Mesenchymal stem cell (in vitro differentiated cells and primary cell): ENCODE measurements at regions not wholly inside any gene's neighbourhood (a gene's known extent, or its start where the extent isn't known, plus 50 kb on each side); places are given as distances from the start of the nearest gene placed in this dataset.

ENCODE experiments used
- DNase-seq: peaks from one replicate; pipeline ENCODE4 v3.0.0-alpha.2; 2013
- H2AFZ ChIP-seq: one replicate; pipeline ENCODE4 v1.6.1; 2013; ENCODE audit warnings: low read depth, mild to moderate bottlenecking, control low read depth, inconsistent platforms, low read length, moderate library complexity
- H2AK5ac ChIP-seq: 2 replicates; pipeline ENCODE4 v1.6.1; 2013; ENCODE audit warnings: low read length, moderate library complexity, mild to moderate bottlenecking, inconsistent platforms; ENCODE audit not compliant: severe bottlenecking
- H2BK120ac ChIP-seq: one replicate; pipeline ENCODE4 v1.6.1; 2013; ENCODE audit warnings: low read depth, mild to moderate bottlenecking, inconsistent platforms, low read length, moderate library complexity
- H2BK12ac ChIP-seq, 2 experiments: one replicate each; pipeline ENCODE4 v1.6.1; 2013; ENCODE audit warnings: inconsistent platforms in 2 of 2, low read length in 2 of 2, mild to moderate bottlenecking in 2 of 2, moderate library complexity in 2 of 2, control low read depth in 1 of 2
- H2BK15ac ChIP-seq: one replicate; pipeline ENCODE4 v1.6.1; 2013; ENCODE audit warnings: mild to moderate bottlenecking, low read depth, inconsistent platforms; ENCODE audit not compliant: poor library complexity, severe bottlenecking
- H2BK5ac ChIP-seq: 2 replicates; pipeline ENCODE4 v1.6.1; 2013; ENCODE audit warnings: low read depth, mild to moderate bottlenecking, low read length, control low read depth, inconsistent platforms; ENCODE audit not compliant: poor library complexity, severe bottlenecking
- H3K14ac ChIP-seq, 2 experiments: one replicate each; pipeline ENCODE4 v1.6.1; 2013; ENCODE audit warnings: inconsistent platforms in 2 of 2, low read length in 2 of 2, control low read depth in 1 of 2, mild to moderate bottlenecking in 1 of 2, moderate library complexity in 1 of 2
- H3K18ac ChIP-seq, 2 experiments: one replicate each; pipeline ENCODE4 v1.6.1; 2013; ENCODE audit warnings: inconsistent platforms in 2 of 2, low read length in 2 of 2, control low read depth in 1 of 2, low read depth in 1 of 2, mild to moderate bottlenecking in 1 of 2
- H3K23ac ChIP-seq, 2 experiments: one replicate each; pipeline ENCODE4 v1.6.1; 2013; ENCODE audit warnings: inconsistent platforms in 2 of 2, low read length in 2 of 2, mild to moderate bottlenecking in 2 of 2, moderate library complexity in 2 of 2, control low read depth in 1 of 2
- H3K27ac ChIP-seq: 2 replicates; pipeline ENCODE4 v1.5.1; 2013; ENCODE audit warnings: mild to moderate bottlenecking, moderate library complexity, low read length, control low read depth, inconsistent platforms; ENCODE audit not compliant: poor library complexity, severe bottlenecking
- H3K27me3 ChIP-seq, 2 experiments: 2 replicates each; pipeline versions ENCODE4 v1.6.1 to v1.7.0; 2013; ENCODE audit warnings: low read length in 2 of 2, mild to moderate bottlenecking in 2 of 2, moderate library complexity in 2 of 2, control low read depth in 1 of 2, inconsistent platforms in 1 of 2; ENCODE audit not compliant: control insufficient read depth in 1 of 2, insufficient read depth in 1 of 2
- H3K36me3 ChIP-seq, 2 experiments: 2 replicates each; pipeline versions ENCODE4 v1.6.1 to v1.7.0; 2013; ENCODE audit warnings: low read length in 2 of 2, control low read depth in 1 of 2, inconsistent platforms in 1 of 2, low read depth in 1 of 2, mild to moderate bottlenecking in 1 of 2; ENCODE audit not compliant: insufficient read depth in 2 of 2, control insufficient read depth in 1 of 2
- H3K4ac ChIP-seq, 2 experiments: one replicate each; pipeline ENCODE4 v1.6.1; 2013; ENCODE audit warnings: inconsistent platforms in 2 of 2, low read length in 2 of 2, mild to moderate bottlenecking in 2 of 2, moderate library complexity in 2 of 2, control low read depth in 1 of 2, low read depth in 1 of 2
- H3K4me1 ChIP-seq: 2 replicates; pipeline ENCODE4 v1.6.1; 2013; ENCODE audit warnings: low read depth, low read length, control low read depth; ENCODE audit not compliant: control insufficient read depth, insufficient read depth
- H3K4me2 ChIP-seq: 2 replicates; pipeline ENCODE4 v1.6.1; 2013; ENCODE audit warnings: low read length, mild to moderate bottlenecking, inconsistent platforms; ENCODE audit not compliant: poor library complexity, severe bottlenecking
- H3K4me3 ChIP-seq, 2 experiments: 2 replicates each; pipeline versions ENCODE4 v1.5.1 to v1.7.0; 2013; ENCODE audit warnings: low read length in 2 of 2, mild to moderate bottlenecking in 2 of 2, control low read depth in 1 of 2, low read depth in 1 of 2; ENCODE audit not compliant: insufficient read depth in 1 of 2
- H3K79me1 ChIP-seq: replicated peaks from 2 replicates; pipeline ENCODE4 v1.6.1; 2013; ENCODE audit warnings: mild to moderate bottlenecking, control low read depth, low read length, inconsistent platforms; ENCODE audit not compliant: poor library complexity, severe bottlenecking
- H3K9ac ChIP-seq: 2 replicates; pipeline ENCODE4 v1.7.0; 2013; ENCODE audit warnings: mild to moderate bottlenecking, low read length, moderate library complexity
- H3K9me3 ChIP-seq: 2 replicates; pipeline ENCODE4 v1.7.0; 2013; ENCODE audit warnings: mild to moderate bottlenecking, low read length; ENCODE audit not compliant: control insufficient read depth
- H4K8ac ChIP-seq: one replicate; pipeline ENCODE4 v1.6.1; 2013; ENCODE audit warnings: inconsistent platforms, mild to moderate bottlenecking, low read length, moderate library complexity
- H4K91ac ChIP-seq: one replicate; pipeline ENCODE4 v1.6.1; 2013; ENCODE audit warnings: mild to moderate bottlenecking, low read length, inconsistent platforms
- WGBS: methylation state at CpG from one replicate; pipeline ENCODE4 v1.1.7; 2013; ENCODE audit warnings: mixed read lengths; 5-methylcytosine and 5-hydroxymethylcytosine counted together

GRCh38 chrX:33607042-33607595 lies 395.8 kb upstream of the DMD start:
- H3K9ac ChIP-seq, result no peak overlapping the region
- H3K36me3 ChIP-seq, result no peaks in the 10 kb centered on the region
- peaks cover 2% of the 10 kb centered on the region for H3K9me3 ChIP-seq
- H2AFZ ChIP-seq, result no peak overlapping the region
- H3K27ac ChIP-seq, result no peak overlapping the region
- no peak overlapping the region for H2BK120ac ChIP-seq
- no peak overlapping the region for H3K4me3 ChIP-seq
- no peaks in the 10 kb centered on the region for H3K27me3 ChIP-seq
- no peak overlapping the region for H3K4me2 ChIP-seq
- WGBS, result 83% methylated on average over 6 of the region's 7 CpGs
- H3K79me1 ChIP-seq, result no peaks in the 10 kb centered on the region
- H3K4ac ChIP-seq, result no peak overlapping the region
- no peak overlapping the region for H2BK5ac ChIP-seq
- no peak overlapping the region for H4K91ac ChIP-seq
- H3K18ac ChIP-seq, result no peak overlapping the region
- no peak for DNase-seq
- H3K23ac ChIP-seq, result no peak overlapping the region
- no peak overlapping the region for H4K8ac ChIP-seq
- H2AK5ac ChIP-seq, result no peak overlapping the region
- H2BK15ac ChIP-seq, result no peak overlapping the region
- no peaks in the 10 kb centered on the region for H3K4me1 ChIP-seq
- H2BK12ac ChIP-seq, result no peak overlapping the region
- H3K14ac ChIP-seq, result no peak overlapping the region

- H3K36me3 ChIP-seq, result no peaks in the 10 kb centered on the region
- no peak overlapping the region for H2AFZ ChIP-seq
- H3K9me3 ChIP-seq, result peaks cover 2% of the 10 kb centered on the region
- no peaks in the 10 kb centered on the region for H3K27me3 ChIP-seq
- no peak overlapping the region for H3K4ac ChIP-seq
- peak overlapping the region in 1 of 2 experiments; percentile 75 for H3K14ac ChIP-seq
- no peak overlapping the region for H3K23ac ChIP-seq
- no peak overlapping the region for H2BK15ac ChIP-seq
- H3K18ac ChIP-seq, result no peak overlapping the region
- no peak overlapping the region for H4K91ac ChIP-seq
- H3K27ac ChIP-seq, result no peak overlapping the region
- 82% methylated on average over 4 of the region's 4 CpGs for WGBS
- no peak overlapping the region for H2BK5ac ChIP-seq
- no peak overlapping the region for H3K4me3 ChIP-seq
- no peaks in the 10 kb centered on the region for H3K79me1 ChIP-seq
- no peak overlapping the region for H4K8ac ChIP-seq
- DNase-seq, result no peak
- no peak overlapping the region for H2BK120ac ChIP-seq
- H3K4me1 ChIP-seq, result no peaks in the 10 kb centered on the region
- H3K9ac ChIP-seq, result no peak overlapping the region
- H3K4me2 ChIP-seq, result no peak overlapping the region
- no peak overlapping the region for H2AK5ac ChIP-seq
- no peak overlapping the region for H2BK12ac ChIP-seq
These were observed 394.6 kb upstream of the DMD start for GRCh38 chrX:33605997-33606396.

- Histone ChIP-seq H3K79me1 (no peaks in the 10 kb centered on the region), H2BK12ac (no peak overlapping the region), H3K4me2 (no peak overlapping the region), H2AFZ (no peak overlapping the region), H3K9me3 (no peaks in the 10 kb centered on the region), H4K8ac (no peak overlapping the region), H2BK5ac (no peak overlapping the region), H3K14ac (no peak overlapping the region), H3K36me3 (no peaks in the 10 kb centered on the region), H2BK15ac (no peak overlapping the region), H3K4me3 (no peak overlapping the region), H3K23ac (no peak overlapping the region), H4K91ac (no peak overlapping the region), H3K4ac (no peak overlapping the region), H3K18ac (no peak overlapping the region), H2BK120ac (no peak overlapping the region), H3K27ac (no peak overlapping the region), H3K27me3 (no peaks in the 10 kb centered on the region), H3K4me1 (no peaks in the 10 kb centered on the region), H2AK5ac (no peak overlapping the region), H3K9ac (no peak overlapping the region)
- 71% methylated on average over 1 of the region's 2 CpGs for WGBS
- no peak for DNase-seq
These were observed 381.0 kb upstream of the DMD start for GRCh38 chrX:33592396-33592795.

GRCh38 chrX:33589316-33589715 lies 378.0 kb upstream of the DMD start:
- H3K4me1 ChIP-seq, result no peaks in the 10 kb centered on the region
- H3K23ac ChIP-seq, result no peak overlapping the region
- no peak overlapping the region for H3K18ac ChIP-seq
- no peak overlapping the region for H2BK5ac ChIP-seq
- WGBS, result no CpG with 5 or more reads among the region's 1 CpG
- no peak overlapping the region for H3K14ac ChIP-seq
- H2AK5ac ChIP-seq, result no peak overlapping the region
- H2BK120ac ChIP-seq, result no peak overlapping the region
- H3K4me3 ChIP-seq, result no peak overlapping the region
- no peak overlapping the region for H3K27ac ChIP-seq
- H3K9ac ChIP-seq, result no peak overlapping the region
- no peak overlapping the region for H4K91ac ChIP-seq
- no peak overlapping the region for H2BK15ac ChIP-seq
- DNase-seq, result no peak
- H2AFZ ChIP-seq, result no peak overlapping the region
- no peak overlapping the region for H4K8ac ChIP-seq
- no peaks in the 10 kb centered on the region for H3K9me3 ChIP-seq
- no peak overlapping the region for H3K4ac ChIP-seq
- H3K36me3 ChIP-seq, result no peaks in the 10 kb centered on the region
- H2BK12ac ChIP-seq, result no peak overlapping the region
- no peak overlapping the region for H3K4me2 ChIP-seq
- H3K27me3 ChIP-seq, result no peaks in the 10 kb centered on the region
- H3K79me1 ChIP-seq, result no peaks in the 10 kb centered on the region
